ENCODE measurements at regions not wholly inside any gene's neighbourhood (a gene's known extent, or its start where the extent isn't known, plus 50 kb on each side); places are given as distances from the start of the nearest gene placed in this dataset.

DNA sequence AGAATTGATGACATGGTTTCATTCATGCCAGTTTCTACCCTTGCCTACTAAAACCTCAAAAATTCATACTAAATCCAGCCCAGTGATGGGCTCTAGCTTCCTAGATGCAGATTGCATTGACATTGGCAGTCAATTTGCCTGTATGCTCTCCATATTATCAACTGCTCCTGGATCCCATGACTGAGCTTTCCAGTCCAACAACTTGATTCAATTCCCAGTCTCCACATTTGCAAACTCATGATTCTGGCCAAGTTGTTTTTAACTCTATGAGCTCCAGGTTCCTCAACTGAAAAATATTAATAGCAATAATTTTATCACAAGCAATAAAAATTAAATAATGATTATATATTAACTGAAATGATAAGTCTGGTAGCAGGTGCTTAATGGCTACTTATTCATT, 51.0 kb upstream of the DSC1 start:
- intact Hi-C loops (cut with DNase I; ENCODE audit: low total_unique reads): no loop called here
- TF ChIP-seq, protein P1, sequence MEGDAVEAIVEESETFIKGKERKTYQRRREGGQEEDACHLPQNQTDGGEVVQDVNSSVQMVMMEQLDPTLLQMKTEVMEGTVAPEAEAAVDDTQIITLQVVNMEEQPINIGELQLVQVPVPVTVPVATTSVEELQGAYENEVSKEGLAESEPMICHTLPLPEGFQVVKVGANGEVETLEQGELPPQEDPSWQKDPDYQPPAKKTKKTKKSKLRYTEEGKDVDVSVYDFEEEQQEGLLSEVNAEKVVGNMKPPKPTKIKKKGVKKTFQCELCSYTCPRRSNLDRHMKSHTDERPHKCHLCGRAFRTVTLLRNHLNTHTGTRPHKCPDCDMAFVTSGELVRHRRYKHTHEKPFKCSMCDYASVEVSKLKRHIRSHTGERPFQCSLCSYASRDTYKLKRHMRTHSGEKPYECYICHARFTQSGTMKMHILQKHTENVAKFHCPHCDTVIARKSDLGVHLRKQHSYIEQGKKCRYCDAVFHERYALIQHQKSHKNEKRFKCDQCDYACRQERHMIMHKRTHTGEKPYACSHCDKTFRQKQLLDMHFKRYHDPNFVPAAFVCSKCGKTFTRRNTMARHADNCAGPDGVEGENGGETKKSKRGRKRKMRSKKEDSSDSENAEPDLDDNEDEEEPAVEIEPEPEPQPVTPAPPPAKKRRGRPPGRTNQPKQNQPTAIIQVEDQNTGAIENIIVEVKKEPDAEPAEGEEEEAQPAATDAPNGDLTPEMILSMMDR (IDR thresholded peaks at IDR 0.05): no peak
- no peak for TF ChIP-seq POLR2A (IDR thresholded peaks at IDR 0.05)
- no peak for DNase-seq

DNA sequence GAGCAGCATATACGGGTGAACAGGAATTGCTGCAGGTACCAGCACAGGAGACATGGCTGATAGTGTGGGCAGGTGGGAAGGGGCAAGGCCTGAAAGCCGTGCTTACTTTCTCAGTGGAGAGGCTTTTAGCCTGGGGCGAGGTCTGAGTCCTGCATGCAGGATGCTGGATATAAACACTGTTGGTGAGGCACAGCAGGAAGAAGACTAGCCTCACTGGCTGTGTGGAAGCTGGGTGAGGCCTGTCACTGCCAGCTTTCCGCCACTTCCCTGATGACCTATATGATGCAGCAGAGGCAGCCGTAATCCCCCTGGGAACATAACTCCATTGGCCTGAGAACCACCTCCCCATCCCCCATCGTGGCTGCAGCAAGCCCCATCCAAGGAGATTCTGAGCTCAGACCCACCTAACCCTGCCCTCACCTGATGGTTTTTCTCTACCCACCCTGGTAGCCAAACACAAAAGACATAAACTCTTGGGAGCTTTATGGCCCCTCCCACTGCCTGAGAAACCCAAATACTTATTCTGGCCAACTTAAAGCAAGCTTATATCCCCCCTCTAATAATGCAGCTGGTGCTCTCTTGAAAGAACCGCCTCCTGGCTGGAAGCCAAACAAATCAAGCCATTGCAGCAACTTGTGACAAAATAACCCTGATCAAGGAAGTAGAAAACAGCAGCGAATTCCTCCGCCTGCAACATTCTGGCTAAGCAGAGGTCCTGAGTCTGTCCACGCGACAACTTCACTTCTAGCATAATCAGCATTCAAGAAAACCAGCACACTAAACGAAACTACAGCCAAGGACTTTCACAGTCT, 54.6 kb upstream of the DSC1 start:
- Histone ChIP-seq H3K4me3 (no peak overlapping the region), H3K27ac (no peak overlapping the region), H3K27me3 (no peaks in the 10 kb centered on the region), H3K36me3 (ENCODE audit: low read depth, missing control alignments) (no peaks in the 10 kb centered on the region), H3K4me1 (no peaks in the 10 kb centered on the region), H3K9me3 (no peaks in the 10 kb centered on the region)
- TF ChIP-seq, protein P1 (IDR thresholded peaks at IDR 0.05): no peak
- TF ChIP-seq POLR2A (IDR thresholded peaks at IDR 0.05): no peak
- no peak for DNase-seq
- intact Hi-C loops (cut with DNase I; ENCODE audit: low total_unique reads): no loop called here
- 79 to 81% methylated on average over 12 of the region's 12 CpGs for WGBS, 2 donors

More for the DNA sequence above, 51.0 kb upstream of the DSC1 start:
- Histone ChIP-seq H3K27me3 (no peaks in the 10 kb centered on the region), H3K9me3 (no peaks in the 10 kb centered on the region), H3K4me1 (no peaks in the 10 kb centered on the region), H3K4me3 (no peak overlapping the region), H3K27ac (no peak overlapping the region), H3K36me3 (ENCODE audit: low read depth, missing control alignments) (no peaks in the 10 kb centered on the region)

DNA sequence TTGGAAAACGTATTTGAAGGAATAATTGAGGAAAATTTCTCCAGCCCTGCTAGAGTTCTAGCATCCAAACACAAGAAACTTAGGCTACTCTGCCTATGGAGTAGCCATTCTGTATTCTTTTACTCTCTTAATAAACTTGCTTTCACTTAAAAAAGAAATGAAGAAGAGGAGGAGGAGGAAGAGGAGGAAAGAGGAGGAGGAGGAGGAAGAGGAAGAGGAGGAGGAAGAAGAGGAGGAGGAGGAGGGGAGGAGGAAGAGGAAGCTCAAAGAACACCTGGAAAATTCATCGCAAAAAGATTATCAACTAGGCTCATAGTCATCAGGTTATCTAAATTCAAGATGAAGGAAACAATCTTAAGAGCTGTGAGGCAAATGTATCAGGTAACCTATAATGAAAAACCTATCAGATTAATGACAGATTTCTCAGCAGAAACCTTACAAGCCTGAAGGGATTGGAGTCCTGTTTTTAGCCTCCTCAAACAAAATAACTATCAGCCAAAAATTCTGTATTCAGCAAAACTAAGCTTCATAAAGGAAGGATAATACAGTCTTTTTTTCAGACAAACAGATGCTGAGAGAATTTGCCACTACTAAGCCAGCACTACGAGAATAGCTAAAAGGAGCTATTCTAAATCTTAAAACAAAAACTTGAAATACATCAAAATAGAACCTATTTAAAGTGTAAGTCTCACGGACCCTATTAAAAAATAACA, 56.2 kb upstream of the DSC1 start:
- intact Hi-C loops (cut with DNase I; ENCODE audit: low total_unique reads): no loop called here
- no peaks in the 10 kb centered on the region for H3K9me3 ChIP-seq
- DNase-seq: no peak
- H3K27me3 ChIP-seq: no peaks in the 10 kb centered on the region
- H3K4me3 ChIP-seq: no peak overlapping the region
- H3K4me1 ChIP-seq: no peaks in the 10 kb centered on the region
- TF ChIP-seq, protein P1 (IDR thresholded peaks at IDR 0.05): no peak
- TF ChIP-seq POLR2A (IDR thresholded peaks at IDR 0.05): no peak
- no peaks in the 10 kb centered on the region for H3K36me3 ChIP-seq (ENCODE audit: low read depth, missing control alignments)
- 92 to 94% methylated on average over 4 of the region's 4 CpGs for WGBS, 2 donors
- no peak overlapping the region for H3K27ac ChIP-seq

DNA sequence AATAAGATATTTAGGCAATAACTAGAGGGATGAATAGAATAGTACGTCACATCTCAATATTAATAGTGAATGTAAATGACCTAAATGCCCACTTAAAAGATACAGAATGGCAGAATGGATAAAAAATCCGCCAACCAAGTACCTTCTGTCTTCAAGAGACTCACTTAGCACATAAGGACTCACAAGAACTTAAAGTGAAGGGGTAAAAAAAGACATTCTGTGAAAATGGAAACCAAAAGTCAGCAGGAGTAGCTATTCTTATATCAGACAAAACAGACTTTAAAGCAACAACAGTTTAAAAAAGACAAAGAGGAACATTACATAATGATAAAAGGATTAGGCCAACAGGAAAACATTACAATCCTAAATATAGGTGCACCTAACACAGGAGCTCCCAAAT, 56.7 kb upstream of the DSC1 start:
- Histone ChIP-seq H3K27ac (no peak overlapping the region), H3K4me3 (no peak overlapping the region), H3K36me3 (ENCODE audit: low read depth, missing control alignments) (no peaks in the 10 kb centered on the region), H3K4me1 (no peaks in the 10 kb centered on the region), H3K27me3 (no peaks in the 10 kb centered on the region), H3K9me3 (no peaks in the 10 kb centered on the region)
- no peak for DNase-seq
- WGBS, 2 donors: 86 to 91% methylated on average over 2 of the region's 2 CpGs
- intact Hi-C loops (cut with DNase I; ENCODE audit: low total_unique reads): no loop called here
- TF ChIP-seq POLR2A (IDR thresholded peaks at IDR 0.05): no peak
- TF ChIP-seq, protein P1 (IDR thresholded peaks at IDR 0.05): no peak

Measured in testis (tissue), 2 donors.